Cardiac septum (tissue), 1 donor: ENCODE measurements at regions not wholly inside any gene's neighbourhood (a gene's known extent, or its start where the extent isn't known, plus 50 kb on each side); places are given as distances from the start of the nearest gene placed in this dataset.
"Not testable (repeated sequence)": the region's sequence is repeated elsewhere in the genome, so short reads cannot be mapped to it uniquely, and the experiment has no call there.

Experiments used
- DNase-seq: peaks from one replicate; pipeline ENCODE4 v3.0.0-alpha.2; 2020; ENCODE audit warnings: low spot score
- intact Hi-C: fragments of 100-400 bp; cut with DNase I; formaldehyde crosslinking; loops from one replicate; pipeline ENCODE4 v1.14.0; 2022
- donor health status: DM: no; HTN: no; CAD: no.

DNA sequence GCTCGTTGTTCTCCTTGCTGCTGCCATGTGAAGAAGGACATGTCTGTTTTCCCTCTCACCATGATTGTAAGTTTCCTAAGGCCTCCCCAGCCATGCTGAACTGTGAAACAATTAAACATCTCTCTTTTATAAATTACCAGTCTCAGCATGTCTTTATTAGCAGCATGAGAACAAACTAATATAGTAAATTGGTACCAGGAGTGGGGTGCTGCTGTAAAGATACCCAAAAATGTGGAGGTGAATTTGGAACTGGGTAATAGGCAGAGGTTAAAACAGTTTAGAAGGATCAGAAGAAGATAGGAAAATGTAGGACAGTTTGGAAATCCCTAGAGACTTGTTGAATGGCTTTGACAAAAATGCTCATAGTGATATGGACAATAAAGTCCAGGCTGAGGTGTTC is 576.7 kb downstream of the EPM2A start:
- intact Hi-C loops, DNase-seq: not testable (repeated sequence)

DNA sequence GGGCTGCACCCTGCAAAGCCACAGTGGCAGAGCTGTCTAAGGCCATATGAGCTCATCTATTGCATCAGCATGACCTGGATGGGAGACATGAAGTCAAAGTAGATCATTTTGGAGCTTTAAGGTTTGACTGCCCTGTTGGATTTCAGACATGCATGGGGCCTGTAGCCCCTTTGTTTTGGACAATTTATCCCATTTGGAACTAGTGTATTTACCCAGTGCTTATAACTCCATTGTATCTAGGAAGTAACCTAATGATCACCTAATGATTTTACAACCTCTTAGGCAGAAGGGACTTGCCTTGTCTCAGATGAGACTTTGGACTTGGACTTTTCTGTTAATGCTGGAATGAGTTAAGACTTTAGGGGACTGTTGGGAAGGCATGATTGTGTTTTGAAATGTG is 575.4 kb downstream of the EPM2A start:
- intact Hi-C loops, result no loop called here
- DNase-seq, result no peak

DNA sequence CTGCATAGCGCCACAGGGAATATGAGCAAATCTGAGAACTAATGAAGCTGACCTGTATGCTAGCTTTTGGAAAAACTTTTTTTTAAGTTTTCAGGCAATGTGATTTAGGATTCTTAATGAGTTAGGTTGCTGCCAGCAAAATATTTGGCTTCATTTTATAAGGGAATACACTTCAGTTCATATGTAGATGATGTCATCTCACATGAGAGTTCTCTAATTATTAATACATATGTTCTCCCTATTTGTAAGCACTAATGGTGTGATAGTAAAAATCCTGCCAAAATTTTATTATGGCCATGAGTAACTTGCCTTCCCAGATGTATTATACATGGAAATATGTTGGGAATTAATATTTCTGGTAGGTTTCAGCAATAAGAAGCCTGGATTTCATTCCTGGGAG is 573.8 kb downstream of the EPM2A start:
- DNase-seq, result no peak
- intact Hi-C loops, result no loop called here

DNA sequence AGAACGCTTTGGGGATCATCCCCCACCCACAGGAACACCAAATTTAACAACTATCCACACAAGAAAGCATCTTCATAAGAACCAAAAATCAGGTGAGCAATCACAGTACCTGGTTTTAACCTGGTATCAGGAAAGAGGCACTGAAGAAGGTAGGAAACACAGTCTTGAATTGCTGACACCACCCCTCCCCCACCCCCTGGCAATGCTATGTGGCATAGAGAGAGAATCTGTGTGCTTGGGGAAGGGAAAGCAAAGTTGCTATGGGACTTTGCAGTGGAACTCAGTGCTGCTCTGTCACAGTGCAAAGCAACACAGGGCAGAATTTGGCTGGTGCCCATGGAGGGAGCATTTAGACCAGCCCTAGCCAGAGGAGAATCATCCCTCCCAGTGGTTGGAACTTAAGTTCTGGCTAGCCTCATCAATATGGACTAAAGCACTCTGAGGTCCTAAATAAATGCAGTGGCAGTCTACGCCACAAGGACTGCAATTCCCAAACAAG is 565.5 kb downstream of the EPM2A start:
- intact Hi-C loops, result no loop called here
- DNase-seq, result no peak

DNA sequence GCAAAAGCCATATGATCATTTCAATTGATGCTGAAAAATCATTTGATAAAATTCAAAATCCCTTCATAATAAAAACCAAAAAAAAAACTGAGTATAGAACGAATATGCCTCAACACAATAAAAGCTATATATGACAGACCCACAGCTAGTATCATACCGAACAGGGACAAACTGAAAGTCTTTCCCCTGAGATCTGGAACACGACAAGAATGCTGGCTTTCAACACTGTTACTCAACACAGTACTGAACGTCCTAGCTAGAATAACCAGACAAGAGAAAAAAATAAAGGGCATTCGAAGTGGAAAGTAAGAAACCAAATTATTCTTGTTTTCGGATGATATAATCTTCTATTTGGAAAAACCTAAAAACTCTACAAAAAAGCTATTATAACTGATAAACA is 559.9 kb downstream of the EPM2A start:
- no peak for DNase-seq

DNA sequence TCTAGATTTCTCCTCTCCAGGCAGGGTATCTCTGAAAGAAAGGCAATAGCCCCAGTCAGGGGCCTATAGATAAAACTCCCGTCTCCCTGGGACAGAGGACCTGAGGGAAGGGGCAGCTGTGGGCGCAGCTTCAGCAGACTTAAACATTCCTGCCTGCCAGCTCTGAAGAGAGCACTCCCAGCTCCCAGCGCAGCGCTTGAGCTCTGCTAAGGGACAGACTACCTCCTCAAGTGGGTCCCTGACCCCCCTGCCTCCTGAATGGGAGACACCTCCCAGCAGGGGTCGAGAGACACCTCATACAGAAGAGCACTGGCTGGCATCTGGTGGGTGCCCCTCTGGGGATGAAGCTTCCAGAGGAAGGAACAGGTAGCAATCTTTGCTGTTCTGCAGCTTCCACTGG is 556.9 kb downstream of the EPM2A start:
- intact Hi-C loops, result no loop called here
- no peak for DNase-seq

More for the DNA sequence above, 559.9 kb downstream of the EPM2A start:
- intact Hi-C loops, result no loop called here

DNA sequence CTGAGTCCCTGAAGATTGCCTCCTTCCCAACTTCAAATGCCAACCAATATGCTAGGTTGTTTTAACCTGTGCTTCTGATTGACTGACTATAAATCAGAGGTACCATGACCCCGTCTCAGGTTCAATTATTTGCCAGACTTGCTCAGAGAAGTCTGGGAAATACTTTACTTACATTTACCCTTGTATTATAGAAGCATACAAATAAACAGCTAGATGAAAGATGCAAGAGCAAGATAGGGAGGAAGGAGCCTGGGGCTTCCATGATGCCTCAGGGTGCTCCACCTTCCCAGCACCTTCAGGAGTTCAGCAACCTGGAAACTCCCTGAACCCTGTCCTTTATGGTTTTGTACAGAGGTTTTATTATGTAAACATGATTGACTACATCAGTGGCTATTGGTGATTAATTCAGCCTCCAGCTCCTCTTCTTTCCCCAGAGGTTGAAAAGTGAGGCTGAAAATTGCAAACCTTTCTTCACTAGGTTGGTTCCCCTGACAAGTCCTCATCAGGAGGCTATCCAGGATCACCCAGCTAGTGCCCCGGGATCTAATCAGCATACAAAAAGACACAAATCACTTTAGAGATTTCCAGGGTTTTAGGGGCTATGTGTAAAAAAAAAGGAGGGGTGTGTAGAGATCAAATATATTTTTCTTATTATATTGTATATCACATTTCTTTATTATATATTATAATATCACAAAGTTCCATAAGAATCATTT is 547.7 kb downstream of the EPM2A start:
- intact Hi-C loops, result no loop called here
- no peak for DNase-seq

DNA sequence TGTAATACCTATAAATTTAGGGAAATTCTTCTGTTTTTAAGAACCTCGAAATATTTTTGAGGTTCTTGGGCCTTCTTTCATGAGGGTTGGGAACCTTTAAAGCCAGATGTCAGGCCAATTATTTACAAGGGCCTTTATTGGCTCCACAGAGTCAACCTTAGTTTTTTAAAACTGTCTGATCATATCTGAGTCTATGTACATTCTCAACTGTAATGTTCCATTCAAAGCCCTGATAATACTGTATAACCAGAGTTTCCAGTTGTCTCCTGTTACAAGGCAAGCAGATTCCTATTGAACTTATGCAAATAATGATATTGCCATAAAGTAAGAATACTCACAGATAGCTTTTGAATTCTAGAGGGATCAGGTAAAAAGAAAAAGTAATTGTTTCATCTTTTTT is 545.5 kb downstream of the EPM2A start:
- intact Hi-C loops, result no loop called here
- no peak for DNase-seq

DNA sequence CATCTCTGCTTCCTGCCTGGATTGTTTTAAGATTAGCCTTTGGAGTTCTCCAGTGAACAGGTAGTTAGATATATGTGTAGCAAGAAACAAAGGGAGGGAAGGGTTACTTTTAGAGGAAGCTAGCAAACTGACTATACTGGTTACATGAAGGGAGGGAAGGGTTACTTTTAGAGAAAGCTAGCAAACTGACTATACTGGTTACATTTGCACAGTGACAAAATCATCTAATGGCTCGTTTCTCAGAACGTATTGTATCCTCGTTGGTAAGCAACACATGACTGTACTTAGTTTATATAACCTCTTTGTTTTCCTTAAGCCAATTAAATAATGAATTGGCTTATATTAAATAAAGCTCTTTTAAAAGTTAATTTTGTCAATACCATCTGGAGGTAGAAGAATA is 540.9 kb downstream of the EPM2A start:
- intact Hi-C loops, result no loop called here
- DNase-seq, result no peak

DNA sequence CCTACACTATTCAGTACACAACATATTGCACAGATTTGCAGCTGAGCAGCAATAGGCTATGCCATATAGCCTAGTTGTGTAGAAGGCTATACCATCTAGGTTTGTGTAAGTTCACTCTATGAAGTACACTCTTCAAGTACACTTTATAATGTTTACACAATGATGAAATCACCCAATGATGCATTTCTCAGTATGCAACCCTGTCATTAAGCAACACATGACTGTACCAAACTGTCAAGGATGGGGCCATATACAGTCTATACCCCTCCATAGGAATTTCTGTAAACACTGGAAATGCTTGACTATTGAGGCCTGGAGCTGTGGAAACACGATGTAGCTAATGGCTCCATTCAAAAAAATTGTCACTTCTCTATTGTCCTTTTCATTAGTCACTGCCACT is 535.4 kb downstream of the EPM2A start:
- intact Hi-C loops, result no loop called here
- no peak for DNase-seq

DNA sequence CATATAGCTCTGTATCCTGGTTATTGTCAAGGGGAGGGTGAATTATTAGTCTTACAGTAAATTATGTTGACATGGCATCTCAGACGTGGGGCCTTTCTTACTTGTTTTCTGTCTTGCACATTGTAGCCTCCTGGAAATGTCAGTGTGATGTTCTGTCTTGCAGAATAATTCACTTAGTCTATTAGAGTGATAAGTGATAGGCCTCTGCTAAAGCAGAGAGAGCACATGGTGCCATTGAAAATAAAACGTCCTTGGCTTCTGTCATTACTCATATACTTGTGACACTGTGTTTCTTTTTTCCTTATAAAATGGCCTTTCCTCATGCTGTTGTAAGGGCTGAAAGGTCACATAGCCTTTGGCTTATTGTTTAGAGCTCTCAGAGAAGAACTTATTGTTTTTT is 531.0 kb downstream of the EPM2A start:
- intact Hi-C loops, result no loop called here
- DNase-seq, result no peak

DNA sequence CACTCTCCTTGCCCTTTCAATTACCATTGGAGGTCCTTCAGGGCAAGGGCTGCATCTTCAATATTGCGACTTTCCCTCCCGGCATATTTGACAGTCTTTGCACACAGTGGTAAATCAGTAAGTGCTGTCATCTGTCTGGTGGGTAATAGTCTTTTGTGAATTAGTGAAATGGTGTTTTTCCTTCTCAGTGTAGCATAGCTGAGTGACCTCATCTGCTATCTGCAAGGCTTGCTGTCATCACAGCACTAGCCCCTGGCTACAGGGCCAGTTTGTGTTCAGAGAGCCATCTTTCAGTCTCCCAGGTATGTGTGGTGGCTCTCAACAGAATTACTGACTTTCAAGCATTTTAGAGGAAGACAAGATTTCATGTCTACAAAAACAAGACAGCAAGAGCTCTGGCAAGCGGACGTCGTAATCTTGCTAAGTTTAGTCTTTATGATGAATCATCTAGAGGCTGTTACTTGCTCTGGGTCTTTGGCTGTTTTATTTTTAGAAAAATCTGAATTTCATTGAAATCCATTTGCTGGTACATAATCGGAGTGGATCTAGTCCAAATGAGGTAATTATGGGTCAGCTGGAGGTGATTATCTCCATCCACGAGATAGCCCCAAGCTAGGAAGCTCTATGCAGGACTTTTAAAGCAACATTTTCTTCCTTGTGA is 528.9 kb downstream of the EPM2A start:
- intact Hi-C loops, result no loop called here
- no peak for DNase-seq

DNA sequence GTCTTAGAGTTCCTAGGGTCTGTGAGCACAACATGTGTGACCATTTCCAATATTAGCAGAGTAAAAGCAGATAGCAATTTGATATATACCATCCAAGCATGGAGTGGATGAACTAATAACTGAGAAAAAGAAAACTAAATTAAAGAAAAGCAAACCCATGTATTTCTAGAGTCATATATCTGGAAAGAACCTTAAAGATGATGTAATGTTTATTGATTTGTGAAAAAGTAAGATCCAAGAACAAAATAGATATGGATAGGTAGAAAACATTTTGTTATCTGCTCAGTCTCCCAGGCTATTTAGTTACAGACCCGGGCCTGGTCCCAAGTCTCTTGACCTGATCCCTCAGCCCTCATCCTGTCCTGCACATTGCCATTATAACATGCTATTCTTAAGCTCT is 526.8 kb downstream of the EPM2A start:
- DNase-seq, result no peak
- intact Hi-C loops, result no loop called here

DNA sequence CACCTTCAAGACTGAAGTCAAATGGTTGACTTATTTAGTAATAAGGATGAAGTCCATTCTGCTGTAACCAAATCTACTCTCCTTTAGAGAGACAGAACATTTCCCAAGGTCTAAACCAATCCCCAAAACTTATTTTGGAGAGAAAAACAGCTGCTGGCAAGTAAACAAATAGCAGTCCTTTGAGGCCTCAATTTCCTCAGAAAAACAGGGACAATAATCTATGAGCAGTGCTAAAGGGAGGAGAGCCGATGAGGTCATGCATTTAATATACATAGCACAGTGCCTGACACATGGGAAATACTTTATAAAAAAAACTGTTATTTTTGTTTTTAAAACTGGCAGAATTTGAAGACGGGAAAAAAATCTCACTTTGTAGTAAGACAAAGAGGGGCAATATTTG is 526.0 kb downstream of the EPM2A start:
- intact Hi-C loops, result no loop called here
- no peak for DNase-seq

DNA sequence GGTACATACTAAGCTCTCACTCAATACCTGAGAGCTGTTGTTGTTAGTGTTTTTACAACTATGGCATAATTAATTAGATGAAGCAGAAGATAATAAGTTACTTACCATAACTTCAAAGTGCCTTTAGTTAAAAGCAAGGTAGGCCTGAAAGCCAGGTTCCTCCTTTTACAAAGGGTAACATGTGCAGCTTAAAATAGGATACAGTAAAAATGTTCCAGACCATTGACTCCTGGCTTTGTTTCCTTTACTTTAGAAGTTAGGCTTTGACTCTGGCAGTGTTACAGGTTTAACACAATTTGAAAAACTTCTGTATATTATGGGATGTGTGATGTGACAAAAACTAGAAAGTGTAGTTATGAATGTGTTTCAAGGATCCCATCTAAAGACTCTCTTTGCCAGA is 522.5 kb downstream of the EPM2A start:
- intact Hi-C loops, result loop anchor here (5.0 to 10.0 kb wide), 2 partner anchors 422 to 626 kb away; no protein-coding TSS in a partner anchor
- DNase-seq, result no peak

DNA sequence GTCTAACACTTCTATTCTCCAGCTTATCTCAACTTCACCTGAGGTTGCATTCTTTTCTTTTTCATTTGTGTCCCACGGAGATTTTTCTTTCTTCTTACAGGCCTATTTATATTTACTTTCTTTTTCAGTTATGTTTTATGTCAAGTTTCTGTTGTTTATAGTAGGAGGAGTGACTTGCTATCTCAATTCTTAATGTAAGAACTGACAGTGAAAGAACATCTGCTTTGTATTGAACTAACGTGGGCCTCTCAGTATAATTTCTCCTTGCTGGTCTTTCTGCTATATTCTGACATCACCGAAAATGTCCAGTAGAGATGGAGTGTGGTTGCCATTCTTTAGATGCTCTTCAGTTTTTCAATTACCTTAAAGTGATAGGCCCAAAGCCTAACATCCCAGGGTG is 521.7 kb downstream of the EPM2A start:
- intact Hi-C loops, result loop anchor here (5.0 to 10.0 kb wide), 2 partner anchors 421 to 626 kb away; no protein-coding TSS in a partner anchor
- DNase-seq, result no peak

DNA sequence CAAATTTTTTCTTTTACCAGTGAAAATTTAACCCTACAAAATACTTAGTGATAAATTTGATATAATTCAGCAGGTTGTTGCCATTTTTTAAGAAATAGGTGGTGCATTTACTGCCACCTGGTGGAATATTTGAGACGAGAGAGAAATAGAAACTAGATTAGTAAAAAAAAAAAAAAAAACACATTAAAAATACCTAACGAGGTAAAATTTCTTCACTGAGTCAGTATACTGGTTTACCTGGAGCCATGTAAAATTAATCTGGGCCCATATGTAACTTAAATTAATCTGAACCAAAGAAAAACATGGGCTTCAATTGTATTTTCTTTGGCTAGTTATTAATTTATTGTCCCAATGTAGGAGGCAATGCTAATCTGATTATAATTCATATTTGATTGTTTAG is 520.8 kb downstream of the EPM2A start:
- no peak for DNase-seq

DNA sequence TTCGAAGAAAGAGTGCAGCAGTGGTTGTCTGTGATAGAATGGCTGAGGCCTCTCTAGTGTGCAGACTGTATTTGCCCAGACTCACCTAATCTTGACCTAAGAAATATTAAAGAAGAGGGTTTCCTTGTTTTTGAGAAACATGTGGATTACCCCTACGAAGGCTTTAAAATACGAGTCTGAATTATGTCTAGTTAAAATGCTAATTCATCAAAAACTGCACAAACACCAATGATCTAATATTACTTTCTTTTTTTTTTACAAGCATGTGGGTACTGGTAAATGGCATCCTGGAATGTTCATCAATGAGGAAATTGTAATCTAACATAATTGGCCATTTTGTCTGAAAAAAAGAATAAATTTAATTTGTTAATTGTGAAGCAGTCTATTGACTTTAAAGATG is 510.9 kb downstream of the EPM2A start:
- intact Hi-C loops, result no loop called here
- no peak for DNase-seq

More for the DNA sequence above, 520.8 kb downstream of the EPM2A start:
- intact Hi-C loops, result loop anchor here (5.0 to 10.0 kb wide), 2 partner anchors 420 to 627 kb away; no protein-coding TSS in a partner anchor

DNA sequence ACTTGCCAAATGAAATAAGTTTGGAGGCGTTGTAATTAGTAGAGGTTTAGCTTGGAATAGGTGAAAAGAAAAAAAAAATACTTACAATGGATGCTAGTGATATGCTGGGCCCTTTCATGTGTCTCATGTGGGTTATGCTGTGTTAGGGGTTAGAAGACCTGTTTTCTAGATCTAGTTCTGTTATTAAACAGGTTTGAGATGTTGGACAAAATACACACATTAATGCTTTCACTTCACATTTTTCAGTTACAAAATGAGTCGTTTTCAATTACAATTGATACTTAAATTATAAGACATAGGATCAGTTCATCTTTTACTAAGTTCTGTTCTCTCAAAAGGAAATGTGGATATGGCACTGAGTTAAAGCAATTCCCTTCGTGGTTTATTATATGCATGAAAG is 509.8 kb downstream of the EPM2A start:
- DNase-seq, result no peak
- intact Hi-C loops, result no loop called here

DNA sequence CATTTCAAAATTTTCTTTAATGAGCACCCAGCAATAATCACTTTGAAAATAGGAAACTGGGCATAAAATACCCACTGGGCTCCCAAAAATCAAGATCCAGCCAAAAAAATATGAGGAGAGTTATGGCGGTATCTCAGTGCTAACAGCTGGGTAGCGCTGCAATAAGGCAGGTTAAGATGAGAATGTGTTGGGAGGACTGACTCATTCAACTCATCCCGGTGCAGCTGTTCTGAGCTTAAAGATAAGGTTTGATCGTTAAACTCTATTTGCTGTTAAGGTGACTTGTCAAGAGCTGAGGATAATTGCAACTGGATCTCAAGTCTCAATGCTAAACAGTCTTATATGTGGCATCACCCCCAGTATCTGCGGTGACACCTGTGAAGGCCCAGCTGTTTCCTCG is 507.7 kb downstream of the EPM2A start:
- DNase-seq, result no peak
- intact Hi-C loops, result no loop called here

DNA sequence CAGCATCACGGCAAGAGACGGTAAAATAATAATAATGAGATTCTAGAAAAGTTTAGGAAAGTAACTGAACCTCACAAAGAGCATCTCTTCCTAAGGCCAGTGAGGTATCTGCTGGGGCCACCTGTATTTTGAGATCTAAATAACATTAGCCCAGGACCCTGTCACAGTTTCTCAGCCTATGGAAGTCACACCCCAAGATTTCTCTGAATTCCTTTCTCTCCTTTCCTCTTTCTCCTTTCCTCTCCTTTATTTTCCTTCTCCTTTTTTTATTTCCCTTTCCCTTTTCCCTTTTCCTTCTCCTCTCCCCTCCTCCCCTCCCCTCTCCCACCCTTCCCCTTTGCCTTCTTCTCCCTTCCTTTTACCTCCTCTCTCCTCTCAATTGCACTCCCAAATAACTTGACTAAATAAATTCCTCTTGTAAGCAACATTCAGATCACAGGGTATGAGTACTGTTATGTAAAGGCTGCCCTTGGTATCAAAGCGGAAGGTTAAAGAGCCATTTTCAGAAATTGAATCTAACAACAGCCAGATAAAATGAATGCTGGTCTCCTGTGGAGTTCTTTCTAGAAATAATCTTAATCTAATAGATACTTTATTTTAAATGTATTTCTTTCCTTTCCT is 506.2 kb downstream of the EPM2A start:
- intact Hi-C loops, result no loop called here
- DNase-seq, result no peak
